SK-N-MC (cell line): ENCODE measurements at regions not wholly inside any gene's neighbourhood (a gene's known extent, or its start where the extent isn't known, plus 50 kb on each side); places are given as distances from the start of the nearest gene placed in this dataset.
"Not testable (repeated sequence)": the region's sequence is repeated elsewhere in the genome, so short reads cannot be mapped to it uniquely, and the experiment has no call there.

Experiments
- EZH2 ChIP-seq: fragments of 200-600 bp; sonication (generic); IDR thresholded peaks from one replicate; pipeline ENCODE4 v1.6.1; 2017; ENCODE audit warnings: antibody characterized with exemption
- POLR2AphosphoS5 ChIP-seq: IDR thresholded peaks from 2 replicates; pipeline ENCODE4 v1.6.1; 2012; ENCODE audit warnings: mild to moderate bottlenecking, low read depth, low read length, borderline replicate concordance

DNA sequence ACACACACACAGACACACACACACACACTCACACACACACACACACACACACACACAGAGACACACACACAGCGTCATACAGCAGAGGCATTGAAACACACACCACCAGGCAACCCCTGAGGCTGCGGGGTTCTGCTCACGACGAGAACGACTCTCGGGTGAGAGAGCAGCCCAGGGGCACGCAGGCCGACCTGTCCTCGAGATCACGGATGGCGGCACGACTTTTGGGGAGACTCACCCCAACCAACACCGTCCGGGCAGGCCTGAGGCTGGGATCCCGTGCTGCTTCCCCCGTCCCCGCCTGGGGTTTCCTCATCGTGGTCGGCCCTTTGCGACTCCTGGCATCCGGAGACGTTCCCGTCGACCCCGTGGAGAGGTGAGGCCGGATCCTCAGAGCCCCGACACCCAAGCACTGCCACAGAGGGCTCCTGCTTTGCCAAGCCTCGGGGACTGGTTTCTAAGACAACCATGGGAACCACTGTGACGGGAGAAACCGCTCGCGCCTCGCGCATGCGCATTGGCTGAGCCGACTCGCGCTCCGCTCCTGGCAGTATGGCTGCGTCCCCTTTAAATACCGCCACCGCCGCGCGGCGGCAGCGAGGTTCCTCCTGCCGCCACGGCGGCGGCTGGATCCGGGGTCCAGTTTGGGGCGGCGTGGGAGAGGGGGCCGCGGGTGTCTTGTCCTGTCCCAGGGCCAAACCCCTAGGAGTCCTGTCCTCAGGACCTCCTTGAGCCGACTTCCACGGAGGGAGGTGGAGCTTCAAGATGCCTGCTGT lies 132.3 kb upstream of the ANKRD20A1 start:
- not testable (repeated sequence) for TF ChIP-seq POLR2AphosphoS5, EZH2
